Natural killer cell (primary cell): ENCODE measurements at regions not wholly inside any gene's neighbourhood (a gene's known extent, or its start where the extent isn't known, plus 50 kb on each side); places are given as distances from the start of the nearest gene placed in this dataset.

Experiments used
- ATAC-seq, 3 donors: fragments of 150-1000 bp in 2 of 3; fragments of 200-7000 bp in 1 of 3; cut with Tn5 transposase; 1 replicate in 1 of 3; 2 replicates in 2 of 3; pipeline ENCODE4 v1.10.0; 2021; ENCODE audit warnings: mild to moderate bottlenecking in 2 of 3, moderate library complexity in 2 of 3
- DNase-seq, 2 donors: peaks; one replicate each; pipeline versions ENCODE4 v3.0.0 to v3.0.0-alpha.2; 2013 to 2021; ENCODE audit warnings: mixed read lengths in 1 of 2
- H3K27ac ChIP-seq: one replicate; pipeline ENCODE4 v1.5.1; 2013; ENCODE audit warnings: mild to moderate bottlenecking, low read length
- H3K27me3 ChIP-seq: one replicate; pipeline ENCODE4 v1.6.1; 2013; ENCODE audit warnings: low read length; ENCODE audit not compliant: control insufficient read depth, insufficient read depth
- H3K36me3 ChIP-seq: one replicate; pipeline ENCODE4 v1.6.1; 2013; ENCODE audit warnings: low read length; ENCODE audit not compliant: control insufficient read depth, insufficient read depth
- H3K4me1 ChIP-seq: one replicate; pipeline ENCODE4 v1.6.1; 2013; ENCODE audit warnings: low read length; ENCODE audit not compliant: control insufficient read depth, insufficient read depth
- H3K4me3 ChIP-seq: one replicate; pipeline ENCODE4 v1.5.1; 2013; ENCODE audit warnings: low read length
- H3K9me3 ChIP-seq: one replicate; pipeline ENCODE4 v1.6.1; 2013; ENCODE audit warnings: low read length; ENCODE audit not compliant: control insufficient read depth, insufficient read depth
- H3K27ac Mint-ChIP-seq, 2 donors: one replicate each; pipeline ENCODE4 v1.8.0; 2022; ENCODE audit warnings: mild to moderate bottlenecking in 2 of 2, mixed read lengths in 2 of 2, moderate library complexity in 1 of 2
- H3K27me3 Mint-ChIP-seq, 2 donors: one replicate each; pipeline ENCODE4 v1.8.0; 2022; ENCODE audit warnings: low read depth in 2 of 2, mixed read lengths in 2 of 2
- H3K36me3 Mint-ChIP-seq: one replicate; pipeline ENCODE4 v1.8.0; 2022; ENCODE audit warnings: mixed read lengths
- H3K4me1 Mint-ChIP-seq, 2 donors: one replicate each; pipeline ENCODE4 v1.8.0; 2022; ENCODE audit warnings: mixed read lengths in 2 of 2
- H3K4me3 Mint-ChIP-seq: one replicate; pipeline ENCODE4 v1.8.0; 2022; ENCODE audit warnings: mild to moderate bottlenecking, moderate library complexity, mixed read lengths
- H3K9me3 Mint-ChIP-seq, 2 donors: one replicate each; pipeline ENCODE4 v1.8.0; 2022; ENCODE audit warnings: mixed read lengths in 2 of 2
- CTCF ChIP-seq: fragments of 200-600 bp; IDR thresholded peaks from one replicate; pipeline ENCODE4 v1.8.0; 2022; ENCODE audit warnings: antibody characterized with exemption
- WGBS: methylation state at CpG from one replicate; pipeline ENCODE4 v1.1.7; 2013; ENCODE audit warnings: missing lambda C conversion rate; ENCODE audit not compliant: insufficient coverage; 5-methylcytosine and 5-hydroxymethylcytosine counted together
- intact Hi-C: fragments of 100-400 bp; cut with micrococcal nuclease; formaldehyde crosslinking; loops from one replicate; pipeline ENCODE4 v1.14.2; 2022

GRCh38 chr5:175015028-175015685 lies 290.8 kb downstream of the MSX2 start:
- no peaks in the 10 kb centered on the region for H3K4me1 ChIP-seq
- H3K36me3 ChIP-seq, result no peaks in the 10 kb centered on the region
- H3K9me3 ChIP-seq, result no peaks in the 10 kb centered on the region
- no peaks in the 10 kb centered on the region for H3K27me3 ChIP-seq
- DNase-seq (no peak), ATAC-seq (no peak)
- no peaks in the 10 kb centered on the region for H3K36me3 Mint-ChIP-seq
- H3K4me3 ChIP-seq, result no peak overlapping the region
- 81% methylated on average over 5 of the region's 5 CpGs for WGBS
- H3K4me1 Mint-ChIP-seq, result no peaks in the 10 kb centered on the region
- H3K4me3 Mint-ChIP-seq, result no peak overlapping the region
- H3K27me3 Mint-ChIP-seq, result peaks cover 0 to 14% of the 10 kb centered on the region in 2 donors
- intact Hi-C loops, result no loop called here
- no peak overlapping the region for H3K27ac ChIP-seq
- H3K9me3 Mint-ChIP-seq, result peaks cover 0 to 2% of the 10 kb centered on the region in 2 donors
- no peak overlapping the region for H3K27ac Mint-ChIP-seq
- TF ChIP-seq CTCF, result no peak

- H3K4me1 ChIP-seq, result no peaks in the 10 kb centered on the region
- intact Hi-C loops, result no loop called here
- H3K27me3 ChIP-seq, result no peaks in the 10 kb centered on the region
- Mint-ChIP-seq H3K27me3 (peaks cover 2 to 3% of the 10 kb centered on the region in 2 donors), H3K36me3 (no peaks in the 10 kb centered on the region), H3K27ac (no peak overlapping the region), H3K4me3 (no peak overlapping the region), H3K4me1 (no peaks in the 10 kb centered on the region), H3K9me3 (peaks cover 0 to 2% of the 10 kb centered on the region in 2 donors)
- no peak for TF ChIP-seq CTCF
- H3K4me3 ChIP-seq, result no peak overlapping the region
- no peak overlapping the region for H3K27ac ChIP-seq
- 79% methylated on average over 4 of the region's 4 CpGs for WGBS
- ATAC-seq (no peak), DNase-seq (no peak)
- no peaks in the 10 kb centered on the region for H3K9me3 ChIP-seq
- no peaks in the 10 kb centered on the region for H3K36me3 ChIP-seq
These were observed 288.9 kb downstream of the MSX2 start for GRCh38 chr5:175013251-175013650.

- Histone ChIP-seq H3K4me3 (no peak overlapping the region), H3K36me3 (no peaks in the 10 kb centered on the region), H3K27ac (no peak overlapping the region), H3K4me1 (no peaks in the 10 kb centered on the region), H3K27me3 (no peaks in the 10 kb centered on the region), H3K9me3 (no peaks in the 10 kb centered on the region)
- H3K4me3 Mint-ChIP-seq, result no peak overlapping the region
- no peak for TF ChIP-seq CTCF
- peaks cover 0 to 3% of the 10 kb centered on the region in 2 donors for H3K27me3 Mint-ChIP-seq
- ATAC-seq (no peak), DNase-seq (no peak)
- H3K9me3 Mint-ChIP-seq, result peaks cover 0 to 2% of the 10 kb centered on the region in 2 donors
- no peak overlapping the region for H3K27ac Mint-ChIP-seq
- 70% methylated on average over 8 of the region's 8 CpGs for WGBS
- intact Hi-C loops, result no loop called here
- H3K36me3 Mint-ChIP-seq, result no peaks in the 10 kb centered on the region
- H3K4me1 Mint-ChIP-seq, result no peaks in the 10 kb centered on the region
These were observed 287.9 kb downstream of the MSX2 start for GRCh38 chr5:175012267-175012666.

GRCh38 chr5:175003531-175003930 lies 279.1 kb downstream of the MSX2 start:
- H3K4me3 ChIP-seq, result no peak overlapping the region
- Mint-ChIP-seq H3K36me3 (no peaks in the 10 kb centered on the region), H3K27me3 (peaks cover 0 to 7% of the 10 kb centered on the region in 2 donors), H3K27ac (no peak overlapping the region), H3K9me3 (peaks cover 0 to 5% of the 10 kb centered on the region in 2 donors), H3K4me3 (no peak overlapping the region), H3K4me1 (no peaks in the 10 kb centered on the region)
- H3K27ac ChIP-seq, result no peak overlapping the region
- ATAC-seq, result no peak
- no peak for DNase-seq
- peaks cover 5% of the 10 kb centered on the region for H3K9me3 ChIP-seq
- no peak for TF ChIP-seq CTCF
- intact Hi-C loops, result no loop called here
- H3K4me1 ChIP-seq, result peaks cover 7% of the 10 kb centered on the region
- no peaks in the 10 kb centered on the region for H3K36me3 ChIP-seq
- 84% methylated on average over 2 of the region's 2 CpGs for WGBS
- H3K27me3 ChIP-seq, result no peaks in the 10 kb centered on the region
